Natural killer cell (primary cell): ENCODE measurements at regions not wholly inside any gene's neighbourhood (a gene's known extent, or its start where the extent isn't known, plus 50 kb on each side); places are given as distances from the start of the nearest gene placed in this dataset.
"Not testable (repeated sequence)": the region's sequence is repeated elsewhere in the genome, so short reads cannot be mapped to it uniquely, and the experiment has no call there.

ENCODE experiments used
- ATAC-seq, 3 donors: fragments of 150-1000 bp in 2 of 3; fragments of 200-7000 bp in 1 of 3; cut with Tn5 transposase; 1 replicate in 1 of 3; 2 replicates in 2 of 3; pipeline ENCODE4 v1.10.0; 2021; ENCODE audit warnings: mild to moderate bottlenecking in 2 of 3, moderate library complexity in 2 of 3
- DNase-seq, 2 donors: peaks; one replicate each; pipeline versions ENCODE4 v3.0.0 to v3.0.0-alpha.2; 2013 to 2021; ENCODE audit warnings: mixed read lengths in 1 of 2
- H3K27ac ChIP-seq: one replicate; pipeline ENCODE4 v1.5.1; 2013; ENCODE audit warnings: mild to moderate bottlenecking, low read length
- H3K27me3 ChIP-seq: one replicate; pipeline ENCODE4 v1.6.1; 2013; ENCODE audit warnings: low read length; ENCODE audit not compliant: control insufficient read depth, insufficient read depth
- H3K36me3 ChIP-seq: one replicate; pipeline ENCODE4 v1.6.1; 2013; ENCODE audit warnings: low read length; ENCODE audit not compliant: control insufficient read depth, insufficient read depth
- H3K4me1 ChIP-seq: one replicate; pipeline ENCODE4 v1.6.1; 2013; ENCODE audit warnings: low read length; ENCODE audit not compliant: control insufficient read depth, insufficient read depth
- H3K4me3 ChIP-seq: one replicate; pipeline ENCODE4 v1.5.1; 2013; ENCODE audit warnings: low read length
- H3K9me3 ChIP-seq: one replicate; pipeline ENCODE4 v1.6.1; 2013; ENCODE audit warnings: low read length; ENCODE audit not compliant: control insufficient read depth, insufficient read depth
- H3K27ac Mint-ChIP-seq, 2 donors: one replicate each; pipeline ENCODE4 v1.8.0; 2022; ENCODE audit warnings: mild to moderate bottlenecking in 2 of 2, mixed read lengths in 2 of 2, moderate library complexity in 1 of 2
- H3K27me3 Mint-ChIP-seq, 2 donors: one replicate each; pipeline ENCODE4 v1.8.0; 2022; ENCODE audit warnings: low read depth in 2 of 2, mixed read lengths in 2 of 2
- H3K36me3 Mint-ChIP-seq: one replicate; pipeline ENCODE4 v1.8.0; 2022; ENCODE audit warnings: mixed read lengths
- H3K4me1 Mint-ChIP-seq, 2 donors: one replicate each; pipeline ENCODE4 v1.8.0; 2022; ENCODE audit warnings: mixed read lengths in 2 of 2
- H3K4me3 Mint-ChIP-seq: one replicate; pipeline ENCODE4 v1.8.0; 2022; ENCODE audit warnings: mild to moderate bottlenecking, moderate library complexity, mixed read lengths
- H3K9me3 Mint-ChIP-seq, 2 donors: one replicate each; pipeline ENCODE4 v1.8.0; 2022; ENCODE audit warnings: mixed read lengths in 2 of 2
- CTCF ChIP-seq: fragments of 200-600 bp; IDR thresholded peaks from one replicate; pipeline ENCODE4 v1.8.0; 2022; ENCODE audit warnings: antibody characterized with exemption
- WGBS: methylation state at CpG from one replicate; pipeline ENCODE4 v1.1.7; 2013; ENCODE audit warnings: missing lambda C conversion rate; ENCODE audit not compliant: insufficient coverage; 5-methylcytosine and 5-hydroxymethylcytosine counted together
- intact Hi-C: fragments of 100-400 bp; cut with micrococcal nuclease; formaldehyde crosslinking; loops from one replicate; pipeline ENCODE4 v1.14.2; 2022

DNA sequence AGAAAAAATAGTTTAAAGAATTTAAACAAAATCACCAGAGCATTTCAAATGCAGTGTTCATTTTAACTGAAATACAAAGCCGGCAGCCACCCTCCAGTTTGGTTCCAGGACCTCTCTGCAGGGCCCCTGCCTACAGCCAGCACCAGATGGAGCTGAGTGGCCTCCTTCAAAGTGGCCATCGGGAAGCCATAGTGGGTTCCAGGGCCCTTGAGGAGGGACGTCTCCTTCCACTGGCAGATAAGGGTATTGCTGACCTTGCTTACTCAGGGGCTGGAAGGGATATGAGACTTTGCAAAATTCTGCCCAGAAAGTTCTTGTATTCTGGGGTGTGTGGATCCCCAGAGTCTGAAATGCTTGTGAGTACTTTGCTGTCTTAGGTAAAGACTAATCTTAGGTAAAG is 205.2 kb upstream of the APCDD1 start:
- TF ChIP-seq CTCF = no peak
- H3K36me3 Mint-ChIP-seq = no peaks in the 10 kb centered on the region
- intact Hi-C loops = no loop called here

DNA sequence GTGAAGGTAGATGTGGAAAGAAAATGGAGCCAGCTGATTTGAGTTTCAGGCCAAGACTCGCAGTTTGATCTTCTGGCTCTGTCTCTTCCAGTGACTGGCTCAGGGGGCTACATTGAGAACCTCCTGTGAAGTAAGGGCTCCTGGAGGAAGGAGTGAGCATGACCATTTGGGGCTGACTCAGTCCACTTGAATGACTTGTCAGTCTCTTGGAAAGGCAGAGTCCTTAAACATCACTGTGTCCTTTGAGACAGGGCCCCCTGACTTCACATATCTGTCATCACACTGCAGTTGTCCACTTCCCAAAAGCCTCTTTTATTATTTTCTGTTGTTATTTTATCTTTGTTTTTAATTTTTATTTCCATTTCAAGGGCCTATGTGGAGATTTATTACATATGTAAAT is 204.6 kb upstream of the APCDD1 start:
- Mint-ChIP-seq H3K36me3 (no peaks in the 10 kb centered on the region), H3K27ac (no peak overlapping the region), H3K27me3 (no peaks in the 10 kb centered on the region), H3K9me3 (no peaks in the 10 kb centered on the region), H3K4me3 (no peak overlapping the region), H3K4me1 (no peaks in the 10 kb centered on the region)
- DNase-seq (no peak), ATAC-seq (no peak)
- intact Hi-C loops = no loop called here
- Histone ChIP-seq H3K27me3 (no peaks in the 10 kb centered on the region), H3K9me3 (no peaks in the 10 kb centered on the region), H3K4me3 (no peak overlapping the region), H3K36me3 (no peaks in the 10 kb centered on the region), H3K4me1 (no peaks in the 10 kb centered on the region), H3K27ac (no peak overlapping the region)
- no peak for TF ChIP-seq CTCF
- 95% methylated on average over 1 of the region's 1 CpG for WGBS

More for the DNA sequence above, 205.2 kb upstream of the APCDD1 start:
- Histone ChIP-seq H3K27ac (no peak overlapping the region), H3K4me1 (no peaks in the 10 kb centered on the region), H3K36me3 (no peaks in the 10 kb centered on the region), H3K4me3 (no peak overlapping the region), H3K27me3 (no peaks in the 10 kb centered on the region), H3K9me3 (no peaks in the 10 kb centered on the region)
- H3K4me1 Mint-ChIP-seq = no peaks in the 10 kb centered on the region
- H3K27ac Mint-ChIP-seq = no peak overlapping the region
- H3K4me3 Mint-ChIP-seq = no peak overlapping the region
- no peaks in the 10 kb centered on the region for H3K9me3 Mint-ChIP-seq
- 79% methylated on average over 3 of the region's 3 CpGs for WGBS
- no peak for DNase-seq
- ATAC-seq = no peak
- H3K27me3 Mint-ChIP-seq = no peaks in the 10 kb centered on the region

DNA sequence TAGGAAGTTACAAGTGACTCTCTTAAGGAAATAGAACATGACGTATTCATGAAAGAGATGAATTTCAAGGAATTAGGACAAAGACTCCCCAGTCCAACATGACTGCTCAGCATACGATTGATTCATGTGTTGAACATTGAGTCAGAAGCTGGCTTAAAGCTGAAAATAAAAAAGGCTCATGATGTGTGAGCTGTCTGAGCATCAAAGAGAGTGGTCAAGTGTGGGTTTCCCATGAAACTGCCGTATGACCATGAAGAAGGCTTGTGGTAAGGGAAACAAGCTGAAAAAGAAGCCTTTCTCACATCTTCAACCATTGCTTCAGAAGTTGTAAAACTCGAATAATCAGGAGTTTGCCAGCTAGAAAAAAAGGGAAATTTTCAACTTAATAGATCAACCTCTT is 201.9 kb upstream of the APCDD1 start:
- H3K27ac Mint-ChIP-seq = no peak overlapping the region
- no peak overlapping the region for H3K4me3 Mint-ChIP-seq
- H3K27me3 Mint-ChIP-seq = no peaks in the 10 kb centered on the region
- TF ChIP-seq CTCF = no peak
- intact Hi-C loops = no loop called here
- H3K9me3 ChIP-seq = no peaks in the 10 kb centered on the region
- H3K36me3 ChIP-seq = no peaks in the 10 kb centered on the region
- H3K9me3 Mint-ChIP-seq = peaks cover 0 to 2% of the 10 kb centered on the region in 2 donors
- 51% methylated on average over 3 of the region's 4 CpGs for WGBS
- no peak for ATAC-seq
- no peak overlapping the region for H3K4me3 ChIP-seq
- no peaks in the 10 kb centered on the region for H3K4me1 Mint-ChIP-seq
- H3K36me3 Mint-ChIP-seq = no peaks in the 10 kb centered on the region
- no peaks in the 10 kb centered on the region for H3K27me3 ChIP-seq
- DNase-seq = no peak
- no peak overlapping the region for H3K27ac ChIP-seq
- H3K4me1 ChIP-seq = no peaks in the 10 kb centered on the region

GRCh38 chr18:10252952-10253705 is 201.3 kb upstream of the APCDD1 start:
- no peaks in the 10 kb centered on the region for H3K4me1 Mint-ChIP-seq
- H3K27me3 Mint-ChIP-seq = no peaks in the 10 kb centered on the region
- no peaks in the 10 kb centered on the region for H3K36me3 Mint-ChIP-seq
- Histone ChIP-seq H3K27me3 (no peaks in the 10 kb centered on the region), H3K9me3 (no peaks in the 10 kb centered on the region), H3K36me3 (no peaks in the 10 kb centered on the region), H3K4me3 (no peak overlapping the region), H3K4me1 (no peaks in the 10 kb centered on the region), H3K27ac (no peak overlapping the region)
- no peak overlapping the region for H3K27ac Mint-ChIP-seq
- no peak for TF ChIP-seq CTCF
- intact Hi-C loops = no loop called here
- DNase-seq (no peak), ATAC-seq (no peak)
- WGBS = 63% methylated on average over 3 of the region's 5 CpGs
- H3K4me3 Mint-ChIP-seq = no peak overlapping the region
- H3K9me3 Mint-ChIP-seq = peaks cover 0 to 2% of the 10 kb centered on the region in 2 donors

DNA sequence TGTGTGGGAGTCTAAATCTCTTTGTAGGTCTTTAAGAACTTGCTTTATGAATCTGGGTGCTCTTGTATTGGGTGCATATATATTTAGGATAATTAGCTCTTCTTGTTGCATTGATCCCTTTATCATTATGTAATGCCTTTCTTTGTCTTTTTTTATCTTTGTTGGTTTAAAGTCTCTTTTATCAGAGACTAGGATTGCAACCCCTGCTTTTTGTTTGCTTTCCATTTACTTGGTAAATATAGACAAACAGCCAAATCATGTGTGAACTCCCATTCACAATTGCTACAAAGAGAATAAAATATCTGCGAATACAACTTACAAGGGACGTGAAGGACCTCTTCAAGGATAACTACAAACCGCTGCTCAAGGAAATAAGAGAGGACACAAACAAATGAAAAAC is 198.2 kb upstream of the APCDD1 start:
- H3K4me3 Mint-ChIP-seq, H3K9me3 ChIP-seq, H3K4me3 ChIP-seq, H3K27ac Mint-ChIP-seq, H3K36me3 Mint-ChIP-seq, H3K4me1 Mint-ChIP-seq, H3K27ac ChIP-seq, intact Hi-C loops, H3K9me3 Mint-ChIP-seq, H3K27me3 ChIP-seq, ATAC-seq, H3K27me3 Mint-ChIP-seq, H3K4me1 ChIP-seq, H3K36me3 ChIP-seq, DNase-seq: not testable (repeated sequence)
- WGBS = 80% methylated on average over 3 of the region's 3 CpGs
